Fibroblast of skin of left quadriceps (primary cell): ENCODE measurements at regions not wholly inside any gene's neighbourhood (a gene's known extent, or its start where the extent isn't known, plus 50 kb on each side); places are given as distances from the start of the nearest gene placed in this dataset.
"Not testable (repeated sequence)": the region's sequence is repeated elsewhere in the genome, so short reads cannot be mapped to it uniquely, and the experiment has no call there.

ENCODE experiments used
- DNase-seq, 2 experiments: peaks; one replicate each; pipeline ENCODE4 v3.0.0-alpha.2; 2013; ENCODE audit warnings: low read depth in 2 of 2

DNA sequence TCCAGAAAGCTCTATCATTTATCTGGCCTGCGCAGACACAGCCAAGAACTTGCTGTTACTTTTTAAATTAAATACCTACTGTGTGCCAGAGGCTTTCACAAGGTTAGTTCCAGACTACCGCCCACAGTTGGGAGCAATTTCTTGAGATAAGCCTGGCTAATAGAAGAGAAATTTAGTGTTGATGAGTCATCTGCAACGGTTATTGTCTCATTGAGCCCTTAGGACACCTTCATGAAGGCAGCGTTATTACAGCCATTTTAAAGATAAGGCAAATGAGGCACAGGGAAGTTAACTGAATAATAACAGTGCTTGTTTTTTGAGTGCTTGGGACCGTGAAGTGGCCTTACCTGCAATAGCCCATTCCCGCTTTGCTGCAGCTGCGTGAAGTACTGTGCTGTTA lies 292.9 kb upstream of the MSX2 start:
- no peak for DNase-seq

DNA sequence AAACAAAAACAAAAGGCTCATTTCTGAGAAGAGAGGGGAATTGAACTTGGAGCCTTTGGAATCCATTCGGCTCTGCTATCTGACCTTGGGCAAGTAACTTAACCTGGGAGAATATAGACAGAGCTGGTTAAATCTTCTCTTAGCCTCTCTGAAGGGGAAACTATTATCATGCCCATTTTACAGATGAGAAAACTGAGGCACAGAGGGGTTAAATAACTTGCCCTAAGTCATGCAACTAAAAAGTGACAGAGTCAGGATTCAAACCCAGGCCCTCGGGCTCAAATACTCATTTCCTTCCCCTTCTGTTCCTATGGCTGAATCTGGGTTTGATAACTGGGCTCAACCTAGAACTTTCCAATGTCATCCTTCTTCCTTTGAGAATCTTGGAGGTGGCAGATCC lies 291.3 kb upstream of the MSX2 start:
- DNase-seq: no peak

- no peak for DNase-seq
These were observed 287.6 kb upstream of the MSX2 start for GRCh38 chr5:174436750-174437149.

DNA sequence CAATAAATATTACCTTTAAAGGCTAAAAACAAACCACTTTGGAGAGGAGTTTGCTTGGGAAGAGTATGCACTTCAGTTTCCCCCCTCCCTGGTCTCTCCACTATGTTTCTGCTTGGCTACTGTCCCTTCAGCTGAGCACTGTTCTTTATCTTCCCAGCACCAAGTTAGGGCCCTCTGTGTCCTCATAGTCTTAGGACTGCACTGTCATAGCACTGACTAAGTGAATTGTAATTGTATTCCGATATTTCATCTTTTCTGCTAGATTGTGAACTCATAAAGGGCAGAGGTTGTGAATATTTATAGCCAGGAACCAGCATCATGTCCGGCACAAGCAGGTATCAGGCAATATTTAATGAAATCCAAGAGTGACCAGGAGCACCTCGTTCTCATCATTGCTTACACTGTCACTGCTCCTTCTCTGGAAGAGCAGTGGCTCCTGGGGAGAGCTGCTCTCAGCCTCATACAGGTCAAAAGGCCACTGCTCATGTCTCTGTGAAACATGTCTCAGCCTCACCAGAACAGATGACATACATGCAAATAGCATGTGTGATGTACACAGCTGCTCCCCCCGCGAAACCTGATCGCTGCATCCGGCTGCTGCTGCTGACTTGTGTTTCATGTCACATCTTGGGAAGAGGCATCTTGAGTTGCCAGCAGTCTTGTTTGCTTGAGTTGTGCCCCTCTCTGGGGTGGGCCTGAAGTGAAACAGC lies 279.7 kb upstream of the MSX2 start:
- DNase-seq: no peak

GRCh38 chr5:174446446-174446845 lies 277.9 kb upstream of the MSX2 start:
- DNase-seq: no peak

GRCh38 chr5:174446988-174447387 lies 277.4 kb upstream of the MSX2 start:
- DNase-seq: no peak

GRCh38 chr5:174448041-174448440 lies 276.3 kb upstream of the MSX2 start:
- DNase-seq: no peak

DNA sequence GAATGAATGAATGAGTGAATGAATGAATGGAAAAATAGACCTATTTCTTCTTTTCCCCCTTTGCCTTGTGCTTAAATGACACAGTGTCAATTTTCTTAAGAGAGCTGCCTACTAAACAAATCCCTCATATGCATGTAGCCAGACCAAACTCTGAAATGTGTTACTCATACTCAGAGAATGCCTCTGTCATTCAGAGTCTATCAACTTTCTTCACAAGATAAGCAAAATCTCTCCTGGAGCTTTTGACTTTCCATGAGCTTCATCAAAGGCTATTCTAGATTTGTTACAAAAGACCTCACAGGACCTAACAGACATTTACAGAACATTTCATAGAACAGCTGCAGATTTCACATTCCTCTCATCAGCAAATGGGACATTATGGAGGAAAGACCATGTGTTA lies 275.7 kb upstream of the MSX2 start:
- DNase-seq: no peak

GRCh38 chr5:174453690-174454089 lies 270.7 kb upstream of the MSX2 start:
- DNase-seq: no peak

GRCh38 chr5:174454464-174454863 lies 269.9 kb upstream of the MSX2 start:
- no peak for DNase-seq

DNA sequence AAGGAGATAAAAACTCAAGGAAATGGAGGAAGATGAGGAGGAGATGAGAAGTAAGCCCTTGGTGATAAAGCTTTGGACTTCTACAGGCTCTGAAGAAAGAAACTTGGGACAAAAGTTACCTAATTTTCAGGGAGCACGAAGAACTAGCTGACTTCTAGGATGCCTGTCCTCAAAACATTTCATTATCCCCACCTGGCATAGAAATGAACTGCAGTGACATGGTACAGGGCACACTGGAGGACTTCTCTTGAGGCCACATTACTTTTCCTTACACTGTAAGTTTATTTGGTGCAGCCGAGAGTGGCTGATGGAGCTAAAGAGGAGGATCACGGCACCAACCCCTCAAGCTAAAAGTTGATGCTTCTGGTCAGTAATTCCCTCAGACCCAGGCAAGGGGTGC lies 269.5 kb upstream of the MSX2 start:
- no peak for DNase-seq

GRCh38 chr5:174455301-174455700 lies 269.1 kb upstream of the MSX2 start:
- no peak for DNase-seq

- DNase-seq: no peak
These were observed 267.2 kb upstream of the MSX2 start for GRCh38 chr5:174457141-174457678.

GRCh38 chr5:174459071-174459702 lies 265.2 kb upstream of the MSX2 start:
- no peak for DNase-seq

- no peak for DNase-seq
These were observed 264.4 kb upstream of the MSX2 start for GRCh38 chr5:174459832-174460448.

GRCh38 chr5:174462129-174462528 lies 262.3 kb upstream of the MSX2 start:
- DNase-seq: no peak

- DNase-seq: no peak
These were observed 259.7 kb upstream of the MSX2 start for GRCh38 chr5:174464504-174465165.

GRCh38 chr5:174471528-174471927 lies 252.9 kb upstream of the MSX2 start:
- not testable (repeated sequence) for DNase-seq

DNA sequence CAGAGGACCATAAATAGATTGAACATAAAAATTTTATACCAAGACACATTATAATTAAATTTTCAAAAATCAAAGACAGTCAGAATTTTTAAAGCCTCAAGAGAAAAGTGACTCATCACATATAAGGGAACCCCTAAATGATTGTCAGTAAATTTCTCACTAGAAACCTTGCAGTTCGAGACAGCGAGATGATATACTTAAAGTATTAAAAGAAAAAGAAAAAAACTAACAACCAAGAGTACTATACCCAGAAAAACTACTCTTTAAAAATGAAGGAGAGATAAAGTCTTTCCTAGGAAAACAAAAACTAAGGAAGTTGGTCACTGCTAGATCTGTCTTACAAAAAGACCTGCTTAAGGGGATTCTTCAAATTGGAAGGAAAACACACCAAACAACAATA lies 251.4 kb upstream of the MSX2 start:
- DNase-seq: no peak

- not testable (repeated sequence) for DNase-seq
These were observed 248.4 kb upstream of the MSX2 start for GRCh38 chr5:174476001-174476400.

- no peak for DNase-seq
These were observed 245.1 kb upstream of the MSX2 start for GRCh38 chr5:174479325-174479724.

GRCh38 chr5:174481737-174482136 lies 242.6 kb upstream of the MSX2 start:
- DNase-seq: no peak
